ENCODE measurements at regions not wholly inside any gene's neighbourhood (a gene's known extent, or its start where the extent isn't known, plus 50 kb on each side); places are given as distances from the start of the nearest gene placed in this dataset.

- Mint-ChIP-seq H3K27ac (no peak overlapping the region), H3K36me3 (ENCODE audit: insufficient read depth in 2 of 2) (no peaks in the 10 kb centered on the region), H3K4me3 (no peak overlapping the region), H3K27me3 (ENCODE audit: low read depth) (peaks cover 12% of the 10 kb centered on the region), H3K9me3 (no peaks in the 10 kb centered on the region), H3K4me1 (ENCODE audit: low read depth) (no peaks in the 10 kb centered on the region)
- ATAC-seq (replicated peaks in 1 of 2) (no peak), DNase-seq (no peak)
Observed at GRCh38 chr3:124381575-124382333, 348.5 kb upstream of the UMPS start.

- H3K4me1 Mint-ChIP-seq (ENCODE audit: low read depth): no peaks in the 10 kb centered on the region
- peaks cover 12% of the 10 kb centered on the region for H3K27me3 Mint-ChIP-seq (ENCODE audit: low read depth)
- ATAC-seq (replicated peaks in 1 of 2) (no peak), DNase-seq (no peak)
- H3K9me3 Mint-ChIP-seq: no peaks in the 10 kb centered on the region
- H3K4me3 Mint-ChIP-seq: no peak overlapping the region
- no peak overlapping the region for H3K27ac Mint-ChIP-seq
- no peaks in the 10 kb centered on the region for H3K36me3 Mint-ChIP-seq (ENCODE audit: insufficient read depth in 2 of 2)
Observed at GRCh38 chr3:124383051-124383450, 347.2 kb upstream of the UMPS start.

GRCh38 chr3:124383846-124384466 lies 346.3 kb upstream of the UMPS start:
- Mint-ChIP-seq H3K36me3 (ENCODE audit: insufficient read depth in 2 of 2) (no peaks in the 10 kb centered on the region), H3K9me3 (no peaks in the 10 kb centered on the region), H3K27ac (no peak overlapping the region), H3K27me3 (ENCODE audit: low read depth) (peaks cover 12% of the 10 kb centered on the region), H3K4me1 (ENCODE audit: low read depth) (no peaks in the 10 kb centered on the region), H3K4me3 (no peak overlapping the region)
- DNase-seq (no peak), ATAC-seq (replicated peaks in 1 of 2) (no peak)

- no peak overlapping the region for H3K27ac Mint-ChIP-seq
- no peaks in the 10 kb centered on the region for H3K9me3 Mint-ChIP-seq
- H3K4me1 Mint-ChIP-seq (ENCODE audit: low read depth): no peaks in the 10 kb centered on the region
- no peak for DNase-seq
- no peak for ATAC-seq (replicated peaks in 1 of 2)
- H3K36me3 Mint-ChIP-seq (ENCODE audit: insufficient read depth in 2 of 2): no peaks in the 10 kb centered on the region
- peaks cover 16% of the 10 kb centered on the region for H3K27me3 Mint-ChIP-seq (ENCODE audit: low read depth)
- no peak overlapping the region for H3K4me3 Mint-ChIP-seq
Observed at GRCh38 chr3:124384527-124384926, 345.7 kb upstream of the UMPS start.

GRCh38 chr3:124385996-124386395 lies 344.3 kb upstream of the UMPS start:
- Mint-ChIP-seq H3K4me1 (ENCODE audit: low read depth) (no peaks in the 10 kb centered on the region), H3K36me3 (ENCODE audit: insufficient read depth in 2 of 2) (no peaks in the 10 kb centered on the region), H3K4me3 (no peak overlapping the region), H3K27me3 (ENCODE audit: low read depth) (peaks cover 14% of the 10 kb centered on the region), H3K27ac (no peak overlapping the region), H3K9me3 (no peaks in the 10 kb centered on the region)
- no peak for ATAC-seq (replicated peaks in 1 of 2)
- DNase-seq: no peak

- ATAC-seq (replicated peaks in 1 of 2) (no peak), DNase-seq (no peak)
- Mint-ChIP-seq H3K4me3 (no peak overlapping the region), H3K9me3 (no peaks in the 10 kb centered on the region), H3K36me3 (ENCODE audit: insufficient read depth in 2 of 2) (no peaks in the 10 kb centered on the region), H3K27me3 (ENCODE audit: low read depth) (peaks cover 15% of the 10 kb centered on the region), H3K27ac (no peak overlapping the region), H3K4me1 (ENCODE audit: low read depth) (no peaks in the 10 kb centered on the region)
Observed at GRCh38 chr3:124386996-124387595, 343.2 kb upstream of the UMPS start.

- Mint-ChIP-seq H3K9me3 (no peaks in the 10 kb centered on the region), H3K4me3 (no peak overlapping the region), H3K27ac (no peak overlapping the region), H3K4me1 (ENCODE audit: low read depth) (no peaks in the 10 kb centered on the region), H3K27me3 (ENCODE audit: low read depth) (peaks cover 29% of the 10 kb centered on the region), H3K36me3 (ENCODE audit: insufficient read depth in 2 of 2) (no peaks in the 10 kb centered on the region)
- ATAC-seq (replicated peaks in 1 of 2) (no peak), DNase-seq (no peak)
Observed at GRCh38 chr3:124391774-124392173, 338.5 kb upstream of the UMPS start.

- no peaks in the 10 kb centered on the region for H3K4me1 Mint-ChIP-seq (ENCODE audit: low read depth)
- no peak overlapping the region for H3K4me3 Mint-ChIP-seq
- H3K27ac Mint-ChIP-seq: no peak overlapping the region
- H3K27me3 Mint-ChIP-seq (ENCODE audit: low read depth): peaks cover 35% of the 10 kb centered on the region
- DNase-seq: no peak
- no peaks in the 10 kb centered on the region for H3K36me3 Mint-ChIP-seq (ENCODE audit: insufficient read depth in 2 of 2)
- ATAC-seq (replicated peaks in 1 of 2): no peak
- no peaks in the 10 kb centered on the region for H3K9me3 Mint-ChIP-seq
Observed at GRCh38 chr3:124393340-124393739, 336.9 kb upstream of the UMPS start.

- ATAC-seq (replicated peaks in 1 of 2) (no peak), DNase-seq (no peak)
- Mint-ChIP-seq H3K4me1 (ENCODE audit: low read depth) (no peaks in the 10 kb centered on the region), H3K27me3 (ENCODE audit: low read depth) (peaks cover 30% of the 10 kb centered on the region), H3K27ac (no peak overlapping the region), H3K9me3 (no peaks in the 10 kb centered on the region), H3K4me3 (no peak overlapping the region), H3K36me3 (ENCODE audit: insufficient read depth in 2 of 2) (no peaks in the 10 kb centered on the region)
Observed at GRCh38 chr3:124395162-124395561, 335.1 kb upstream of the UMPS start.

- ATAC-seq (replicated peaks in 1 of 2) (no peak), DNase-seq (no peak)
- Mint-ChIP-seq H3K27me3 (ENCODE audit: low read depth) (peaks cover 27% of the 10 kb centered on the region), H3K4me1 (ENCODE audit: low read depth) (no peaks in the 10 kb centered on the region), H3K9me3 (no peaks in the 10 kb centered on the region), H3K27ac (no peak overlapping the region), H3K36me3 (ENCODE audit: insufficient read depth in 2 of 2) (no peaks in the 10 kb centered on the region), H3K4me3 (no peak overlapping the region)
Observed at GRCh38 chr3:124395584-124396338, 334.5 kb upstream of the UMPS start.

- no peaks in the 10 kb centered on the region for H3K4me1 Mint-ChIP-seq (ENCODE audit: low read depth)
- no peak overlapping the region for H3K4me3 Mint-ChIP-seq
- peaks cover 20% of the 10 kb centered on the region for H3K27me3 Mint-ChIP-seq (ENCODE audit: low read depth)
- no peak overlapping the region for H3K27ac Mint-ChIP-seq
- ATAC-seq (replicated peaks in 1 of 2) (no peak), DNase-seq (no peak)
- no peaks in the 10 kb centered on the region for H3K9me3 Mint-ChIP-seq
- no peaks in the 10 kb centered on the region for H3K36me3 Mint-ChIP-seq (ENCODE audit: insufficient read depth in 2 of 2)
Observed at GRCh38 chr3:124396339-124396950, 333.8 kb upstream of the UMPS start.

GRCh38 chr3:124397088-124397487 lies 333.2 kb upstream of the UMPS start:
- Mint-ChIP-seq H3K9me3 (no peaks in the 10 kb centered on the region), H3K4me3 (no peak overlapping the region), H3K27me3 (ENCODE audit: low read depth) (peaks cover 20% of the 10 kb centered on the region), H3K36me3 (ENCODE audit: insufficient read depth in 2 of 2) (no peaks in the 10 kb centered on the region), H3K27ac (no peak overlapping the region), H3K4me1 (ENCODE audit: low read depth) (no peaks in the 10 kb centered on the region)
- ATAC-seq (replicated peaks in 1 of 2) (no peak), DNase-seq (no peak)

GRCh38 chr3:124398594-124398993 lies 331.7 kb upstream of the UMPS start:
- no peaks in the 10 kb centered on the region for H3K36me3 Mint-ChIP-seq (ENCODE audit: insufficient read depth in 2 of 2)
- peaks cover 20% of the 10 kb centered on the region for H3K27me3 Mint-ChIP-seq (ENCODE audit: low read depth)
- no peaks in the 10 kb centered on the region for H3K9me3 Mint-ChIP-seq
- ATAC-seq (replicated peaks in 1 of 2): no peak
- no peak overlapping the region for H3K4me3 Mint-ChIP-seq
- H3K4me1 Mint-ChIP-seq (ENCODE audit: low read depth): no peaks in the 10 kb centered on the region
- no peak overlapping the region for H3K27ac Mint-ChIP-seq
- DNase-seq: no peak

Data from activated T-cell treated with anti-CD3 and anti-CD28 coated beads, Interleukin-2, amount 50 U/mL, for 72 hours (primary cell).